ENCODE measurements at regions not wholly inside any gene's neighbourhood (a gene's known extent, or its start where the extent isn't known, plus 50 kb on each side); places are given as distances from the start of the nearest gene placed in this dataset.
"Not testable (repeated sequence)": the region's sequence is repeated elsewhere in the genome, so short reads cannot be mapped to it uniquely, and the experiment has no call there.

- intact Hi-C loops (cut with DNase I, micrococcal nuclease) = no loop called here
- TF ChIP-seq, protein P1, sequence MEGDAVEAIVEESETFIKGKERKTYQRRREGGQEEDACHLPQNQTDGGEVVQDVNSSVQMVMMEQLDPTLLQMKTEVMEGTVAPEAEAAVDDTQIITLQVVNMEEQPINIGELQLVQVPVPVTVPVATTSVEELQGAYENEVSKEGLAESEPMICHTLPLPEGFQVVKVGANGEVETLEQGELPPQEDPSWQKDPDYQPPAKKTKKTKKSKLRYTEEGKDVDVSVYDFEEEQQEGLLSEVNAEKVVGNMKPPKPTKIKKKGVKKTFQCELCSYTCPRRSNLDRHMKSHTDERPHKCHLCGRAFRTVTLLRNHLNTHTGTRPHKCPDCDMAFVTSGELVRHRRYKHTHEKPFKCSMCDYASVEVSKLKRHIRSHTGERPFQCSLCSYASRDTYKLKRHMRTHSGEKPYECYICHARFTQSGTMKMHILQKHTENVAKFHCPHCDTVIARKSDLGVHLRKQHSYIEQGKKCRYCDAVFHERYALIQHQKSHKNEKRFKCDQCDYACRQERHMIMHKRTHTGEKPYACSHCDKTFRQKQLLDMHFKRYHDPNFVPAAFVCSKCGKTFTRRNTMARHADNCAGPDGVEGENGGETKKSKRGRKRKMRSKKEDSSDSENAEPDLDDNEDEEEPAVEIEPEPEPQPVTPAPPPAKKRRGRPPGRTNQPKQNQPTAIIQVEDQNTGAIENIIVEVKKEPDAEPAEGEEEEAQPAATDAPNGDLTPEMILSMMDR (IDR thresholded peaks at IDR 0.05) = no peak
Measured at GRCh38 chr3:22856811-22857210, 346.3 kb upstream of the UBE2E2 start.

GRCh38 chr3:22858486-22858885 lies 344.6 kb upstream of the UBE2E2 start:
- Histone ChIP-seq H3K9me3 (no peaks in the 10 kb centered on the region), H3K4me3 (no peak overlapping the region), H3K36me3 (ENCODE audit: low read depth) (no peaks in the 10 kb centered on the region), H3K4me1 (ENCODE audit: low read depth) (no peaks in the 10 kb centered on the region)
- DNase-seq (no peak), ATAC-seq (no peak)
- intact Hi-C loops (cut with DNase I, micrococcal nuclease) = no loop called here
- TF ChIP-seq, protein P1 (IDR thresholded peaks at IDR 0.05) = no peak

More at GRCh38 chr3:22856811-22857210, 346.3 kb upstream of the UBE2E2 start:
- no peak for DNase-seq
- H3K9me3 ChIP-seq = no peaks in the 10 kb centered on the region
- no peaks in the 10 kb centered on the region for H3K36me3 ChIP-seq (ENCODE audit: low read depth)
- no peak overlapping the region for H3K4me3 ChIP-seq
- no peak for ATAC-seq
- H3K4me1 ChIP-seq (ENCODE audit: low read depth) = no peaks in the 10 kb centered on the region

- ATAC-seq = no peak
- no peaks in the 10 kb centered on the region for H3K9me3 ChIP-seq
- intact Hi-C loops (cut with DNase I, micrococcal nuclease) = no loop called here
- TF ChIP-seq, protein P1 (IDR thresholded peaks at IDR 0.05) = no peak
- no peaks in the 10 kb centered on the region for H3K4me1 ChIP-seq (ENCODE audit: low read depth)
- no peaks in the 10 kb centered on the region for H3K36me3 ChIP-seq (ENCODE audit: low read depth)
- H3K4me3 ChIP-seq = no peak overlapping the region
- no peak for DNase-seq
Measured at GRCh38 chr3:22859618-22860017, 343.5 kb upstream of the UBE2E2 start.

- intact Hi-C loops (cut with DNase I, micrococcal nuclease) = no loop called here
- no peak for ATAC-seq
Measured at GRCh38 chr3:22861426-22861825, 341.7 kb upstream of the UBE2E2 start.

GRCh38 chr3:22862111-22862510 lies 341.0 kb upstream of the UBE2E2 start:
- Histone ChIP-seq H3K36me3 (ENCODE audit: low read depth) (no peaks in the 10 kb centered on the region), H3K4me3 (no peak overlapping the region), H3K4me1 (ENCODE audit: low read depth) (no peaks in the 10 kb centered on the region), H3K9me3 (no peaks in the 10 kb centered on the region)
- intact Hi-C loops (cut with DNase I, micrococcal nuclease) = no loop called here
- ATAC-seq (no peak), DNase-seq (no peak)
- TF ChIP-seq, protein P1 (IDR thresholded peaks at IDR 0.05) = no peak

More at GRCh38 chr3:22861426-22861825, 341.7 kb upstream of the UBE2E2 start:
- H3K36me3 ChIP-seq (ENCODE audit: low read depth) = no peaks in the 10 kb centered on the region
- TF ChIP-seq, protein P1 (IDR thresholded peaks at IDR 0.05) = no peak
- DNase-seq = no peak
- no peaks in the 10 kb centered on the region for H3K9me3 ChIP-seq
- no peaks in the 10 kb centered on the region for H3K4me1 ChIP-seq (ENCODE audit: low read depth)
- H3K4me3 ChIP-seq = no peak overlapping the region

GRCh38 chr3:22882834-22883233 lies 320.3 kb upstream of the UBE2E2 start:
- not testable (repeated sequence) for H3K4me1 ChIP-seq (ENCODE audit: low read depth); H3K4me3 ChIP-seq; DNase-seq; H3K9me3 ChIP-seq; H3K36me3 ChIP-seq (ENCODE audit: low read depth); ATAC-seq
- intact Hi-C loops (cut with DNase I, micrococcal nuclease) = loop anchor here (10.0 kb wide), 2 partner anchors 148 to 318 kb away; no protein-coding TSS in a partner anchor

Measured in mucosa of descending colon (tissue), 3 donors.